SK-N-SH treated with all-trans-retinoic acid at 6 μM for 48 hours (cell line): ENCODE measurements at regions not wholly inside any gene's neighbourhood (a gene's known extent, or its start where the extent isn't known, plus 50 kb on each side); places are given as distances from the start of the nearest gene placed in this dataset.
A peak's percentile ranks its signal among the peaks of the same experiment; 100 is the strongest.

Experiments used
- ATAC-seq: fragments of 200-7000 bp; cut with Tn5 transposase; 3 replicates; pipeline ENCODE4 v1.9.1; 2020; ENCODE audit warnings: mild to moderate bottlenecking, moderate library complexity
- ARNTL ChIP-seq: fragments of 450-650 bp; formaldehyde crosslinking; IDR thresholded peaks from 2 replicates; pipeline ENCODE4 v1.5.0; 2020; ENCODE audit warnings: low read depth, mild to moderate bottlenecking, moderate library complexity, borderline replicate concordance
- BACH2 ChIP-seq: fragments of 250-450 bp; sonication (Bioruptor Pico); IDR thresholded peaks from 2 replicates; pipeline ENCODE4 v1.9.0; 2021; ENCODE audit warnings: mild to moderate bottlenecking, borderline replicate concordance
- CREB5 ChIP-seq: fragments of 250-450 bp; sonication (Bioruptor Pico); IDR thresholded peaks from 2 replicates; pipeline ENCODE4 v1.5.1; 2020; ENCODE audit warnings: low read depth, mild to moderate bottlenecking, moderate library complexity
- CSRNP3 ChIP-seq: fragments of 250-450 bp; sonication (Bioruptor Pico); IDR thresholded peaks from 2 replicates; pipeline ENCODE4 v1.5.1; 2021; ENCODE audit warnings: mild to moderate bottlenecking, moderate library complexity
- ESRRG ChIP-seq: fragments of 250-450 bp; sonication (Bioruptor Pico); IDR thresholded peaks from 2 replicates; pipeline ENCODE4 v1.6.1; 2021; ENCODE audit warnings: mild to moderate bottlenecking
- GLIS3 ChIP-seq: fragments of 250-450 bp; sonication (Bioruptor Pico); IDR thresholded peaks from 2 replicates; pipeline ENCODE4 v1.5.0; 2020; ENCODE audit warnings: mild to moderate bottlenecking, moderate library complexity
- ISL1 ChIP-seq: fragments of 250-450 bp; sonication (Bioruptor Pico); IDR thresholded peaks from 2 replicates; pipeline ENCODE4 v2.1.2; 2022; ENCODE audit warnings: mild to moderate bottlenecking, moderate library complexity
- OSR1 ChIP-seq: fragments of 250-450 bp; sonication (Bioruptor Pico); IDR thresholded peaks from 2 replicates; pipeline ENCODE4 v1.8.0; 2022; ENCODE audit warnings: moderate library complexity, mild to moderate bottlenecking, inconsistent platforms
- PATZ1 ChIP-seq: fragments of 250-450 bp; sonication (Bioruptor Pico); IDR thresholded peaks from 2 replicates; pipeline ENCODE4 v1.8.0; 2020; ENCODE audit warnings: mild to moderate bottlenecking, moderate library complexity, borderline replicate concordance
- PPARA ChIP-seq: fragments of 250-450 bp; sonication (Bioruptor Pico); IDR thresholded peaks from 2 replicates; pipeline ENCODE4 v1.5.0; 2020; ENCODE audit warnings: mild to moderate bottlenecking, borderline replicate concordance
- RARB ChIP-seq: fragments of 250-450 bp; sonication (Bioruptor Pico); IDR thresholded peaks from 2 replicates; pipeline ENCODE4 v1.8.0; 2021; ENCODE audit warnings: mild to moderate bottlenecking, moderate library complexity
- SNAI2 ChIP-seq: fragments of 250-450 bp; sonication (Bioruptor Pico); IDR thresholded peaks from 2 replicates; pipeline ENCODE4 v1.5.0; 2020; ENCODE audit warnings: mild to moderate bottlenecking, moderate library complexity
- TCF4 ChIP-seq: fragments of 250-450 bp; sonication (Bioruptor Pico); IDR thresholded peaks from 2 replicates; pipeline ENCODE4 v1.8.0; 2021; ENCODE audit warnings: mild to moderate bottlenecking, moderate library complexity, borderline replicate concordance
- TOX ChIP-seq: fragments of 250-450 bp; sonication (Bioruptor Pico); IDR thresholded peaks from 2 replicates; pipeline ENCODE4 v1.8.0; 2021; ENCODE audit warnings: mild to moderate bottlenecking, moderate library complexity, borderline replicate concordance
- TSHZ2 ChIP-seq: fragments of 250-450 bp; sonication (Bioruptor Pico); IDR thresholded peaks from 2 replicates; pipeline ENCODE4 v1.5.0; 2020; ENCODE audit warnings: mild to moderate bottlenecking, moderate library complexity
- ZC3H10 ChIP-seq: fragments of 250-450 bp; sonication (Bioruptor Pico); IDR thresholded peaks from 2 replicates; pipeline ENCODE4 v1.5.1; 2021; ENCODE audit warnings: mild to moderate bottlenecking, moderate library complexity
- ZFP3 ChIP-seq: fragments of 250-450 bp; sonication (Bioruptor Pico); IDR thresholded peaks from 2 replicates; pipeline ENCODE4 v1.5.0; 2020; ENCODE audit warnings: mild to moderate bottlenecking, moderate library complexity
- ZFP30 ChIP-seq: fragments of 450-650 bp; formaldehyde crosslinking; IDR thresholded peaks from 2 replicates; pipeline ENCODE4 v1.5.0; 2022; ENCODE audit warnings: mild to moderate bottlenecking, moderate library complexity
- ZNF565 ChIP-seq: fragments of 450-650 bp; formaldehyde crosslinking; conservative IDR thresholded peaks from 2 replicates; pipeline ENCODE4 v1.5.0; 2020; ENCODE audit warnings: low read depth, mild to moderate bottlenecking, moderate library complexity
- ZNF8 ChIP-seq: fragments of 450-650 bp; formaldehyde crosslinking; IDR thresholded peaks from 2 replicates; pipeline ENCODE4 v1.5.0; 2020; ENCODE audit warnings: mild to moderate bottlenecking, moderate library complexity

- ATAC-seq = peak; percentile 98
These were observed 96.7 kb downstream of the HTR5A start for GRCh38 chr7:155166673-155167370.

GRCh38 chr7:155167706-155168365, 97.7 kb downstream of the HTR5A start:
- no peak for ATAC-seq

More at GRCh38 chr7:155166673-155167370, 96.7 kb downstream of the HTR5A start:
- no peak for TF ChIP-seq RARB (CRISPR knock-in tag)
- TF ChIP-seq ESRRG = no peak
- no peak for TF ChIP-seq ZNF565 (CRISPR knock-in tag)
- TF ChIP-seq ZFP3 (CRISPR knock-in tag) = no peak
- TF ChIP-seq ISL1 (CRISPR knock-in tag) = no peak
- no peak for TF ChIP-seq PATZ1 (CRISPR knock-in tag)
- TF ChIP-seq ARNTL (CRISPR knock-in tag) = no peak
- TF ChIP-seq CSRNP3 = no peak
- TF ChIP-seq ZFP30 (CRISPR knock-in tag) = no peak
- TF ChIP-seq CREB5 = no peak
- no peak for TF ChIP-seq TOX (CRISPR knock-in tag)
- no peak for TF ChIP-seq BACH2 (CRISPR knock-in tag)
- no peak for TF ChIP-seq TSHZ2 (CRISPR knock-in tag)
- no peak for TF ChIP-seq ZNF8 (CRISPR knock-in tag)
- no peak for TF ChIP-seq OSR1
- TF ChIP-seq PPARA (CRISPR knock-in tag) = no peak
- TF ChIP-seq GLIS3 = no peak
- TF ChIP-seq SNAI2 = no peak
- TF ChIP-seq ZC3H10 (CRISPR knock-in tag) = no peak

GRCh38 chr7:155168597-155169480, 98.7 kb downstream of the HTR5A start:
- no peak for ATAC-seq
- TF ChIP-seq TCF4 (CRISPR knock-in tag) (no peak), ZFP3 (CRISPR knock-in tag) (no peak), PPARA (CRISPR knock-in tag) (no peak)

More at GRCh38 chr7:155167706-155168365, 97.7 kb downstream of the HTR5A start:
- no peak for TF ChIP-seq TCF4 (CRISPR knock-in tag)
- TF ChIP-seq OSR1 = no peak
- TF ChIP-seq ZFP30 (CRISPR knock-in tag) = no peak
- TF ChIP-seq BACH2 (CRISPR knock-in tag) = no peak
- no peak for TF ChIP-seq ZFP3 (CRISPR knock-in tag)
- TF ChIP-seq, all 23 proteins: peak for 0
